HCT116 (cell line): ENCODE measurements at regions not wholly inside any gene's neighbourhood (a gene's known extent, or its start where the extent isn't known, plus 50 kb on each side); places are given as distances from the start of the nearest gene placed in this dataset.

Experiments
- ATAC-seq: fragments of 200-7000 bp; cut with Tn5 transposase; 2 replicates; pipeline ENCODE4 v1.9.1; 2020; ENCODE audit warnings: mild to moderate bottlenecking, moderate library complexity
- BruUV-seq: library from RNA; stranded (reverse); fragments of 400-500 nt; replicated peaks from 2 replicates; lab custom pipeline; 2021; lab: Mats Ljungman, UMichigan
- CTCF ChIA-PET: fragments of 300-600 bp; sonication (Branson Sonifier 250); formaldehyde crosslinking; loops from one replicate; lab custom pipeline; 2021; ENCODE audit warnings: antibody characterized with exemption; lab: Charles Lee
- POLR2A ChIA-PET: fragments of 300-600, 350-600 bp; sonication (Branson Sonifier 250); formaldehyde crosslinking; loops from one replicate; lab custom pipeline; 2021; ENCODE audit warnings: antibody characterized with exemption; lab: Charles Lee
- RAD21 ChIA-PET, 2 experiments: fragments of 300-600 bp; sonication (Branson Sonifier 250); formaldehyde crosslinking; loops; one replicate each; lab custom pipeline; 2023; ENCODE audit warnings: low total read pairs in 2 of 2; ENCODE audit not compliant: uncharacterized antibody in 2 of 2, unreplicated experiment in 2 of 2, low non-redundant PET in 1 of 2; lab: Charles Lee
- DNase-seq: peaks from one replicate; pipeline ENCODE4 v3.0.0-alpha.2; 2010; ENCODE audit warnings: low read depth, low spot score
- H2AFZ ChIP-seq: fragments of 200-600 bp; shearing (Covaris generic), sonication (generic); 2 replicates; pipeline ENCODE4 v1.6.1; 2017; ENCODE audit warnings: low read depth, mixed run types, mixed read lengths, antibody characterized with exemption, low read length; ENCODE audit not compliant: poor library complexity, severe bottlenecking
- H3K27ac ChIP-seq: 2 replicates; pipeline ENCODE4 v1.5.1; 2012; ENCODE audit warnings: low read depth, low read length
- H3K27me3 ChIP-seq: fragments of 200-600 bp; sonication (generic); 2 replicates; pipeline ENCODE4 v1.6.1; 2016; ENCODE audit warnings: mixed run types, low read length, mixed read lengths; ENCODE audit not compliant: insufficient read depth
- H3K36me3 ChIP-seq, 2 experiments: fragments of 200-500 bp in 1 of 2; fragments of 200-600 bp in 1 of 2; sonication (Bioruptor generic) in 1 of 2; sonication (generic) in 1 of 2; 2 replicates each; pipeline versions ENCODE4 v1.5.1 to v1.6.1; 2014 to 2016; ENCODE audit warnings: low read length in 2 of 2, inconsistent platforms in 1 of 2, mixed read lengths in 1 of 2, mixed run types in 1 of 2; ENCODE audit not compliant: insufficient read depth in 2 of 2, control insufficient read depth in 1 of 2
- H3K4me1 ChIP-seq, 2 experiments: fragments of 200-600 bp in 1 of 2; sonication (generic) in 1 of 2; 2 replicates each; pipeline versions ENCODE4 v1.5.1 to v1.6.1; 2012 to 2017; ENCODE audit warnings: low read length in 2 of 2, inconsistent platforms in 1 of 2, mild to moderate bottlenecking in 1 of 2, mixed read lengths in 1 of 2, mixed run types in 1 of 2, moderate library complexity in 1 of 2; ENCODE audit not compliant: insufficient read depth in 2 of 2, control insufficient read depth in 1 of 2
- H3K4me2 ChIP-seq: fragments of 200-600 bp; sonication (generic); 2 replicates; pipeline ENCODE4 v1.6.1; 2017; ENCODE audit warnings: mixed run types, low read length, mixed read lengths
- H3K4me3 ChIP-seq, 2 experiments: fragments of 200-600 bp in 1 of 2; sonication (generic) in 1 of 2; replicated peaks in 1 of 2; 2 replicates each; pipeline ENCODE4 v1.5.1; 2011 to 2016; ENCODE audit warnings: low read length in 2 of 2, control low read depth in 1 of 2, low read depth in 1 of 2, mild to moderate bottlenecking in 1 of 2, mixed read lengths in 1 of 2, mixed run types in 1 of 2
- H3K79me2 ChIP-seq: fragments of 200-600 bp; sonication (generic); 2 replicates; pipeline ENCODE4 v1.6.1; 2017; ENCODE audit warnings: mild to moderate bottlenecking, mixed run types, low read length, moderate library complexity, mixed read lengths; ENCODE audit not compliant: insufficient read depth
- H3K9ac ChIP-seq: fragments of 200-600 bp; sonication (generic); 2 replicates; pipeline ENCODE4 v1.6.1; 2016; ENCODE audit warnings: low read length, mixed read lengths
- H3K9me2 ChIP-seq: fragments of 200-600 bp; sonication (generic), shearing (Covaris generic); 2 replicates; pipeline ENCODE4 v1.6.1; 2017; ENCODE audit warnings: mixed run types, mild to moderate bottlenecking, moderate library complexity; ENCODE audit not compliant: insufficient read depth
- H3K9me3 ChIP-seq, 2 experiments: fragments of 200-500 bp in 1 of 2; fragments of 200-600 bp in 1 of 2; sonication (Bioruptor generic) in 1 of 2; sonication (generic) in 1 of 2; 2 replicates each; pipeline ENCODE4 v1.6.1; 2014 to 2017; ENCODE audit warnings: low read length in 2 of 2, mixed read lengths in 2 of 2, inconsistent platforms in 1 of 2, low read depth in 1 of 2, mild to moderate bottlenecking in 1 of 2, mixed run types in 1 of 2, moderate library complexity in 1 of 2; ENCODE audit not compliant: control insufficient read depth in 1 of 2, insufficient read depth in 1 of 2
- H4K20me1 ChIP-seq: fragments of 200-600 bp; sonication (generic), shearing (Covaris generic); 2 replicates; pipeline ENCODE4 v1.6.1; 2017; ENCODE audit warnings: mixed run types, mild to moderate bottlenecking, moderate library complexity; ENCODE audit not compliant: insufficient read depth
- ELF1 ChIP-seq: IDR thresholded peaks from 2 replicates; pipeline ENCODE4 v1.6.1; 2012; ENCODE audit warnings: low read depth, borderline replicate concordance
- EZH2phosphoT487 ChIP-seq: fragments of 200-600 bp; IDR thresholded peaks from 2 replicates; pipeline ENCODE4 v1.6.1; 2018; ENCODE audit warnings: antibody characterized with exemption, borderline replicate concordance
- FOSL1 ChIP-seq: IDR thresholded peaks from 2 replicates; pipeline ENCODE4 v1.6.1; 2012; ENCODE audit warnings: low read depth
- POLR2AphosphoS5 ChIP-seq: IDR thresholded peaks from 2 replicates; pipeline ENCODE4 v1.6.1; 2011; ENCODE audit warnings: mild to moderate bottlenecking, low read depth, low read length, moderate library complexity
- RAD21 ChIP-seq: IDR thresholded peaks from 2 replicates; pipeline ENCODE4 v1.6.1; 2012; ENCODE audit warnings: low read depth, mild to moderate bottlenecking
- SIN3A ChIP-seq: IDR thresholded peaks from 2 replicates; pipeline ENCODE4 v1.6.1; 2012; ENCODE audit warnings: low read depth
- TCF7L2 ChIP-seq: IDR thresholded peaks from 2 replicates; pipeline ENCODE4 v1.7.0; 2011; ENCODE audit warnings: borderline replicate concordance, inconsistent platforms; ENCODE audit not compliant: insufficient read depth, insufficient read length; ENCODE audit errors: extremely low read depth
- YY1 ChIP-seq: IDR thresholded peaks from 2 replicates; pipeline ENCODE4 v1.6.1; 2011; ENCODE audit warnings: low read length, low read depth, moderate library complexity, mild to moderate bottlenecking; ENCODE audit not compliant: insufficient replicate concordance; ENCODE audit errors: extremely low read depth
- ZFX ChIP-seq: fragments of 450-650 bp; IDR thresholded peaks from 2 replicates; pipeline ENCODE4 v1.6.1; 2017
- ZNF274 ChIP-seq: fragments of 200-500 bp; sonication (Bioruptor generic); IDR thresholded peaks from 2 replicates; pipeline ENCODE4 v1.6.1; 2014; ENCODE audit warnings: mild to moderate bottlenecking, low read depth, low read length, inconsistent platforms
- intact Hi-C: fragments of 100-400 bp; cut with micrococcal nuclease; formaldehyde crosslinking; loops from 2 replicates; pipeline ENCODE4 v1.10.0; 2022
- TF ChIP-seq, protein P1 (sequence below): IDR thresholded peaks from 2 replicates; pipeline ENCODE4 v1.6.1; 2012
- TF ChIP-seq, protein P2 (sequence below): IDR thresholded peaks from 2 replicates; pipeline ENCODE4 v1.6.1; 2011; ENCODE audit warnings: mild to moderate bottlenecking, low read length, moderate library complexity; ENCODE audit not compliant: insufficient replicate concordance; ENCODE audit errors: extremely low read depth
- TF ChIP-seq, protein P3 (sequence below): IDR thresholded peaks from 2 replicates; pipeline ENCODE4 v1.6.1; 2012; ENCODE audit warnings: low read depth

DNA sequence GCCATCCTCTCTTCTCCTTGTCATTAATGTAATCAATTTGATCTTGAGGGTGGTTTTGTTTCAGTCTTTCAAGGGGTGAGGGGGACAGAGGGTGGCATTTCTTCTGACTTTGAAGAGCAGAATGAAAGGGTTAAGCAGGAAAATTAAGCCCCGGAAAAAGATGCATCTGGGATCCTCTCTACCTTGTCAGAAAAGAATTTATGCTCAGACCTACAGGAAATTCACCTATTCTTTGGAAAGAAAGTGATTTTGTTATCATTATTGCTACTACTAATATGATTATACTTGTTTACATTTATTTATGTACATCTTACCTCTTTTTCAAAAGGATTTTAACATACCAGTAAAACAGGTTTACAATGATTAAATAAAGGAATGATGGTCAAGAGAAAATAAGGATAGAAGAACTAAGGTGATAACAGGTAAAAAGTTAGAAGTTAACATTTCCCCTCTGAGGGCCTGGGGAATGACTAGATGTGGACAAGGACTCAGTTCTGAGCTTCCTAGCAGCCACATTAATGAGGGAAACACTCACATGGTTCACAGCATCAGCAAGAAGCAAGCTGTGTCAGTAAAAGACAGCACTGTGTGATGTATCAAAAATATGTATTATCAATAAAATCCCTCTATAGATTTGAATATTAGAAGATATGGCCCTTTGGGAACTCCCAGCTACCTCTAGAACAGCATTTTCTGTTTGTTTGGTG, 151.4 kb downstream of the MYCN start:
- DNase-seq: no peak
- Histone ChIP-seq H4K20me1 (no peaks in the 10 kb centered on the region), H3K9me2 (no peaks in the 10 kb centered on the region), H3K27me3 (no peaks in the 10 kb centered on the region), H3K27ac (no peak overlapping the region), H3K9ac (no peak overlapping the region), H3K9me3 (no peaks in the 10 kb centered on the region)
- ATAC-seq: no peak
- POLR2A ChIA-PET: no interaction called here
- BruUV-seq: no TSS peak
- intact Hi-C loops: no loop called here
- TF ChIP-seq ZNF274 (no peak), RAD21 (no peak), EZH2phosphoT487 (no peak), POLR2AphosphoS5 (no peak), FOSL1 (no peak), SIN3A (no peak), TCF7L2 (no peak), YY1 (no peak), ELF1 (no peak), ZFX (no peak)
- TF ChIP-seq, protein P1, sequence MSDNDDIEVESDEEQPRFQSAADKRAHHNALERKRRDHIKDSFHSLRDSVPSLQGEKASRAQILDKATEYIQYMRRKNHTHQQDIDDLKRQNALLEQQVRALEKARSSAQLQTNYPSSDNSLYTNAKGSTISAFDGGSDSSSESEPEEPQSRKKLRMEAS: no peak
- TF ChIP-seq, protein P2, sequence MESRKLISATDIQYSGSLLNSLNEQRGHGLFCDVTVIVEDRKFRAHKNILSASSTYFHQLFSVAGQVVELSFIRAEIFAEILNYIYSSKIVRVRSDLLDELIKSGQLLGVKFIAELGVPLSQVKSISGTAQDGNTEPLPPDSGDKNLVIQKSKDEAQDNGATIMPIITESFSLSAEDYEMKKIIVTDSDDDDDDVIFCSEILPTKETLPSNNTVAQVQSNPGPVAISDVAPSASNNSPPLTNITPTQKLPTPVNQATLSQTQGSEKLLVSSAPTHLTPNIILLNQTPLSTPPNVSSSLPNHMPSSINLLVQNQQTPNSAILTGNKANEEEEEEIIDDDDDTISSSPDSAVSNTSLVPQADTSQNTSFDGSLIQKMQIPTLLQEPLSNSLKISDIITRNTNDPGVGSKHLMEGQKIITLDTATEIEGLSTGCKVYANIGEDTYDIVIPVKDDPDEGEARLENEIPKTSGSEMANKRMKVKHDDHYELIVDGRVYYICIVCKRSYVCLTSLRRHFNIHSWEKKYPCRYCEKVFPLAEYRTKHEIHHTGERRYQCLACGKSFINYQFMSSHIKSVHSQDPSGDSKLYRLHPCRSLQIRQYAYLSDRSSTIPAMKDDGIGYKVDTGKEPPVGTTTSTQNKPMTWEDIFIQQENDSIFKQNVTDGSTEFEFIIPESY: no peak
- TF ChIP-seq, protein P3, sequence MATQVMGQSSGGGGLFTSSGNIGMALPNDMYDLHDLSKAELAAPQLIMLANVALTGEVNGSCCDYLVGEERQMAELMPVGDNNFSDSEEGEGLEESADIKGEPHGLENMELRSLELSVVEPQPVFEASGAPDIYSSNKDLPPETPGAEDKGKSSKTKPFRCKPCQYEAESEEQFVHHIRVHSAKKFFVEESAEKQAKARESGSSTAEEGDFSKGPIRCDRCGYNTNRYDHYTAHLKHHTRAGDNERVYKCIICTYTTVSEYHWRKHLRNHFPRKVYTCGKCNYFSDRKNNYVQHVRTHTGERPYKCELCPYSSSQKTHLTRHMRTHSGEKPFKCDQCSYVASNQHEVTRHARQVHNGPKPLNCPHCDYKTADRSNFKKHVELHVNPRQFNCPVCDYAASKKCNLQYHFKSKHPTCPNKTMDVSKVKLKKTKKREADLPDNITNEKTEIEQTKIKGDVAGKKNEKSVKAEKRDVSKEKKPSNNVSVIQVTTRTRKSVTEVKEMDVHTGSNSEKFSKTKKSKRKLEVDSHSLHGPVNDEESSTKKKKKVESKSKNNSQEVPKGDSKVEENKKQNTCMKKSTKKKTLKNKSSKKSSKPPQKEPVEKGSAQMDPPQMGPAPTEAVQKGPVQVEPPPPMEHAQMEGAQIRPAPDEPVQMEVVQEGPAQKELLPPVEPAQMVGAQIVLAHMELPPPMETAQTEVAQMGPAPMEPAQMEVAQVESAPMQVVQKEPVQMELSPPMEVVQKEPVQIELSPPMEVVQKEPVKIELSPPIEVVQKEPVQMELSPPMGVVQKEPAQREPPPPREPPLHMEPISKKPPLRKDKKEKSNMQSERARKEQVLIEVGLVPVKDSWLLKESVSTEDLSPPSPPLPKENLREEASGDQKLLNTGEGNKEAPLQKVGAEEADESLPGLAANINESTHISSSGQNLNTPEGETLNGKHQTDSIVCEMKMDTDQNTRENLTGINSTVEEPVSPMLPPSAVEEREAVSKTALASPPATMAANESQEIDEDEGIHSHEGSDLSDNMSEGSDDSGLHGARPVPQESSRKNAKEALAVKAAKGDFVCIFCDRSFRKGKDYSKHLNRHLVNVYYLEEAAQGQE: no peak
- TF ChIP-seq, all 23 proteins: peak for 0
- ChIA-PET RAD21 (no interaction called here), CTCF (no interaction called here)
- no peaks in the 10 kb centered on the region for H3K79me2 ChIP-seq
- H3K4me1 ChIP-seq: no peaks in the 10 kb centered on the region
- no peak overlapping the region for H2AFZ ChIP-seq
- no peak overlapping the region for H3K4me3 ChIP-seq
- H3K4me2 ChIP-seq: no peak overlapping the region
- no peaks in the 10 kb centered on the region for H3K36me3 ChIP-seq
